ENCODE measurements at regions not wholly inside any gene's neighbourhood (a gene's known extent, or its start where the extent isn't known, plus 50 kb on each side); places are given as distances from the start of the nearest gene placed in this dataset.

- WGBS: 81% methylated on average over 3 of the region's 3 CpGs
- H3K9me3 ChIP-seq: no peaks in the 10 kb centered on the region
- H3K4me3 ChIP-seq: no peak overlapping the region
- H3K27me3 ChIP-seq: no peaks in the 10 kb centered on the region
- no peak overlapping the region for H3K27ac ChIP-seq (replicated peaks in 1 of 4)
- H3K4me1 ChIP-seq: no peaks in the 10 kb centered on the region
- DNase-seq (ENCODE audit: extremely low spot score): no peak
- TF ChIP-seq POLR2A (IDR thresholded peaks at IDR 0.05; ENCODE audit: low read depth): no peak
- TF ChIP-seq EP300 (IDR thresholded peaks at IDR 0.05): no peak
- no peak for TF ChIP-seq POLR2AphosphoS5 (IDR thresholded peaks at IDR 0.05)
- TF ChIP-seq CTCF (IDR thresholded peaks at IDR 0.05): no peak
- no peaks in the 10 kb centered on the region for H3K36me3 ChIP-seq
- intact Hi-C loops (cut with DNase I): no loop called here
These were observed 374.9 kb downstream of the SPRY2 start for GRCh38 chr13:79966059-79966458.

- Histone ChIP-seq H3K27me3 (no peaks in the 10 kb centered on the region), H3K36me3 (no peaks in the 10 kb centered on the region), H3K27ac (replicated peaks in 1 of 4) (no peak overlapping the region), H3K4me3 (no peak overlapping the region), H3K9me3 (no peaks in the 10 kb centered on the region), H3K4me1 (no peaks in the 10 kb centered on the region)
- no peak for DNase-seq (ENCODE audit: extremely low spot score)
- WGBS: 77% methylated on average over 3 of the region's 3 CpGs
- intact Hi-C loops (cut with DNase I): no loop called here
- no peak for TF ChIP-seq POLR2AphosphoS5 (IDR thresholded peaks at IDR 0.05)
These were observed 394.4 kb downstream of the SPRY2 start for GRCh38 chr13:79946556-79946955.

GRCh38 chr13:79943346-79944023 is 397.4 kb downstream of the SPRY2 start:
- intact Hi-C loops (cut with DNase I): no loop called here
- no peak overlapping the region for H3K27ac ChIP-seq (replicated peaks in 1 of 4)
- no peaks in the 10 kb centered on the region for H3K9me3 ChIP-seq
- no peaks in the 10 kb centered on the region for H3K27me3 ChIP-seq
- no peak for TF ChIP-seq POLR2AphosphoS5 (IDR thresholded peaks at IDR 0.05)
- no peak for TF ChIP-seq CTCF (IDR thresholded peaks at IDR 0.05)
- TF ChIP-seq EP300 (IDR thresholded peaks at IDR 0.05): no peak
- TF ChIP-seq POLR2A (IDR thresholded peaks at IDR 0.05; ENCODE audit: low read depth): no peak
- 80% methylated on average over 2 of the region's 2 CpGs for WGBS
- no peaks in the 10 kb centered on the region for H3K4me1 ChIP-seq
- no peak overlapping the region for H3K4me3 ChIP-seq
- no peaks in the 10 kb centered on the region for H3K36me3 ChIP-seq
- DNase-seq (ENCODE audit: extremely low spot score): no peak

- no peaks in the 10 kb centered on the region for H3K36me3 ChIP-seq
- no peaks in the 10 kb centered on the region for H3K9me3 ChIP-seq
- no peak overlapping the region for H3K27ac ChIP-seq (replicated peaks in 1 of 4)
- TF ChIP-seq POLR2AphosphoS5 (IDR thresholded peaks at IDR 0.05) (no peak), EP300 (IDR thresholded peaks at IDR 0.05) (no peak), CTCF (IDR thresholded peaks at IDR 0.05) (no peak), POLR2A (IDR thresholded peaks at IDR 0.05; ENCODE audit: low read depth) (no peak)
- intact Hi-C loops (cut with DNase I): no loop called here
- H3K27me3 ChIP-seq: no peaks in the 10 kb centered on the region
- DNase-seq (ENCODE audit: extremely low spot score): no peak
- no peak overlapping the region for H3K4me3 ChIP-seq
- H3K4me1 ChIP-seq: peaks cover 0 to 5% (median 3%) of the 10 kb centered on the region in 4 donors
- WGBS: 98% methylated on average over 5 of the region's 5 CpGs
These were observed 399.2 kb downstream of the SPRY2 start for GRCh38 chr13:79941752-79942151.

GRCh38 chr13:79939689-79940088 is 401.2 kb downstream of the SPRY2 start:
- Histone ChIP-seq H3K36me3 (no peaks in the 10 kb centered on the region), H3K4me1 (peaks cover 0 to 16% (median 13%) of the 10 kb centered on the region in 4 donors), H3K27me3 (no peaks in the 10 kb centered on the region), H3K9me3 (no peaks in the 10 kb centered on the region), H3K27ac (replicated peaks in 1 of 4) (no peak overlapping the region), H3K4me3 (no peak overlapping the region)
- WGBS: 87% methylated on average over 2 of the region's 2 CpGs
- intact Hi-C loops (cut with DNase I): no loop called here
- no peak for TF ChIP-seq POLR2A (IDR thresholded peaks at IDR 0.05; ENCODE audit: low read depth)
- no peak for TF ChIP-seq EP300 (IDR thresholded peaks at IDR 0.05)
- TF ChIP-seq CTCF (IDR thresholded peaks at IDR 0.05): no peak
- no peak for TF ChIP-seq POLR2AphosphoS5 (IDR thresholded peaks at IDR 0.05)
- DNase-seq (ENCODE audit: extremely low spot score): no peak

Data from esophagus muscularis mucosa (tissue), 4 donors.